Chondrocyte (in vitro differentiated cells): ENCODE measurements at regions not wholly inside any gene's neighbourhood (a gene's known extent, or its start where the extent isn't known, plus 50 kb on each side); places are given as distances from the start of the nearest gene placed in this dataset.

Experiments used
- DNase-seq: peaks from one replicate; pipeline ENCODE4 v3.0.0; 2021; ENCODE audit warnings: mixed read lengths, low spot score
- H3K27ac Mint-ChIP-seq: one replicate; pipeline ENCODE4 v1.8.0; 2021; ENCODE audit warnings: mild to moderate bottlenecking, moderate library complexity, mixed read lengths; ENCODE audit not compliant: unreplicated experiment
- H3K27me3 Mint-ChIP-seq: 2 replicates; pipeline ENCODE4 v1.8.0; 2021; ENCODE audit warnings: low read depth, mixed read lengths
- H3K36me3 Mint-ChIP-seq: 2 replicates; pipeline ENCODE4 v1.8.0; 2021; ENCODE audit warnings: low read depth, mixed read lengths
- H3K4me1 Mint-ChIP-seq: 2 replicates; pipeline ENCODE4 v1.8.0; 2021; ENCODE audit warnings: low read depth, mild to moderate bottlenecking, mixed read lengths
- H3K4me3 Mint-ChIP-seq: one replicate; pipeline ENCODE4 v1.8.0; 2021; ENCODE audit warnings: mild to moderate bottlenecking, moderate library complexity, mixed read lengths; ENCODE audit not compliant: unreplicated experiment
- H3K9me3 Mint-ChIP-seq: 2 replicates; pipeline ENCODE4 v1.8.0; 2021; ENCODE audit warnings: low read depth, mixed read lengths
- CTCF ChIP-seq: fragments of 200-600 bp; sonication (generic); IDR thresholded peaks from 2 replicates; pipeline ENCODE4 v1.5.0; 2021; ENCODE audit warnings: antibody characterized with exemption, mild to moderate bottlenecking, moderate library complexity

GRCh38 chr15:47299846-47300434 lies 417.4 kb upstream of the SEMA6D start:
- peaks cover 2% of the 10 kb centered on the region for H3K27me3 Mint-ChIP-seq

GRCh38 chr15:47300596-47300995 lies 416.7 kb upstream of the SEMA6D start:
- Mint-ChIP-seq H3K4me1 (no peaks in the 10 kb centered on the region), H3K27me3 (peaks cover 4% of the 10 kb centered on the region), H3K4me3 (no peak overlapping the region), H3K27ac (no peak overlapping the region), H3K9me3 (no peaks in the 10 kb centered on the region), H3K36me3 (no peaks in the 10 kb centered on the region)
- TF ChIP-seq CTCF, result no peak
- no peak for DNase-seq

More at GRCh38 chr15:47299846-47300434, 417.4 kb upstream of the SEMA6D start:
- TF ChIP-seq CTCF, result no peak
- no peak overlapping the region for H3K4me3 Mint-ChIP-seq
- H3K4me1 Mint-ChIP-seq, result no peaks in the 10 kb centered on the region
- no peaks in the 10 kb centered on the region for H3K9me3 Mint-ChIP-seq
- H3K27ac Mint-ChIP-seq, result no peak overlapping the region
- no peaks in the 10 kb centered on the region for H3K36me3 Mint-ChIP-seq
- no peak for DNase-seq

- no peak overlapping the region for H3K27ac Mint-ChIP-seq
- DNase-seq, result no peak
- no peaks in the 10 kb centered on the region for H3K9me3 Mint-ChIP-seq
- no peaks in the 10 kb centered on the region for H3K36me3 Mint-ChIP-seq
- no peak for TF ChIP-seq CTCF
- H3K27me3 Mint-ChIP-seq, result peaks cover 4% of the 10 kb centered on the region
- no peak overlapping the region for H3K4me3 Mint-ChIP-seq
- no peaks in the 10 kb centered on the region for H3K4me1 Mint-ChIP-seq
These were observed 415.8 kb upstream of the SEMA6D start for GRCh38 chr15:47301481-47301880.

- Mint-ChIP-seq H3K4me1 (no peaks in the 10 kb centered on the region), H3K27me3 (peaks cover 5% of the 10 kb centered on the region), H3K36me3 (no peaks in the 10 kb centered on the region), H3K9me3 (no peaks in the 10 kb centered on the region), H3K4me3 (no peak overlapping the region), H3K27ac (no peak overlapping the region)
- no peak for DNase-seq
- no peak for TF ChIP-seq CTCF
These were observed 412.6 kb upstream of the SEMA6D start for GRCh38 chr15:47304656-47305055.

GRCh38 chr15:47312161-47312560 lies 405.1 kb upstream of the SEMA6D start:
- no peaks in the 10 kb centered on the region for H3K4me1 Mint-ChIP-seq
- peaks cover 3% of the 10 kb centered on the region for H3K27me3 Mint-ChIP-seq
- H3K4me3 Mint-ChIP-seq, result no peak overlapping the region
- H3K36me3 Mint-ChIP-seq, result no peaks in the 10 kb centered on the region
- H3K27ac Mint-ChIP-seq, result no peak overlapping the region
- TF ChIP-seq CTCF, result no peak
- no peaks in the 10 kb centered on the region for H3K9me3 Mint-ChIP-seq
- DNase-seq, result no peak
